ENCODE measurements at regions not wholly inside any gene's neighbourhood (a gene's known extent, or its start where the extent isn't known, plus 50 kb on each side); places are given as distances from the start of the nearest gene placed in this dataset.

DNA sequence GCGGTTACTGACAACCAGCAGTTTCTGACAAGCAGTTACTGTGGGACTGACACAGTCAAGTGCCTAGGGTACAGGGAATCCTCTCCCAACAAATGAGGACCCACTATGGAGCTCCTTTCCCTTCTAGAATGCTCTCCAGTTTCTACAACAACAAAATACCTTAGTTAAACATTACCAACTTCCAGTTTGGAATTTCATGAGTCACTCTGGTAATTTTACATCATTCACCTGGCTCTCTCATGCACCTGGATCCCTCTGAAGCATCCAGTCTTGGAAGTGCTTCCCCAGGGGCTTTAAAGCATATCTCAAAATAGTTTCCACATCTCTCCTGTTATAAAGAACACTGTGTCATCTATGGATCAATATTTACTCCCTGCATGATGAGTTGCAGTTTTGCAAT lies 286.7 kb upstream of the SPTLC3 start:
- TF ChIP-seq, protein P1, sequence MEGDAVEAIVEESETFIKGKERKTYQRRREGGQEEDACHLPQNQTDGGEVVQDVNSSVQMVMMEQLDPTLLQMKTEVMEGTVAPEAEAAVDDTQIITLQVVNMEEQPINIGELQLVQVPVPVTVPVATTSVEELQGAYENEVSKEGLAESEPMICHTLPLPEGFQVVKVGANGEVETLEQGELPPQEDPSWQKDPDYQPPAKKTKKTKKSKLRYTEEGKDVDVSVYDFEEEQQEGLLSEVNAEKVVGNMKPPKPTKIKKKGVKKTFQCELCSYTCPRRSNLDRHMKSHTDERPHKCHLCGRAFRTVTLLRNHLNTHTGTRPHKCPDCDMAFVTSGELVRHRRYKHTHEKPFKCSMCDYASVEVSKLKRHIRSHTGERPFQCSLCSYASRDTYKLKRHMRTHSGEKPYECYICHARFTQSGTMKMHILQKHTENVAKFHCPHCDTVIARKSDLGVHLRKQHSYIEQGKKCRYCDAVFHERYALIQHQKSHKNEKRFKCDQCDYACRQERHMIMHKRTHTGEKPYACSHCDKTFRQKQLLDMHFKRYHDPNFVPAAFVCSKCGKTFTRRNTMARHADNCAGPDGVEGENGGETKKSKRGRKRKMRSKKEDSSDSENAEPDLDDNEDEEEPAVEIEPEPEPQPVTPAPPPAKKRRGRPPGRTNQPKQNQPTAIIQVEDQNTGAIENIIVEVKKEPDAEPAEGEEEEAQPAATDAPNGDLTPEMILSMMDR (IDR thresholded peaks at IDR 0.05; ENCODE audit: insufficient read depth, low read length, poor library complexity, severe bottlenecking), result no peak
- TF ChIP-seq EZH2phosphoT487 (conservative IDR thresholded peaks at IDR 0.05; ENCODE audit: low read length), result no peak
